Mesothelial cell of epicardium (in vitro differentiated cells): ENCODE measurements at regions not wholly inside any gene's neighbourhood (a gene's known extent, or its start where the extent isn't known, plus 50 kb on each side); places are given as distances from the start of the nearest gene placed in this dataset.
"Not testable (repeated sequence)": the region's sequence is repeated elsewhere in the genome, so short reads cannot be mapped to it uniquely, and the experiment has no call there.

Experiments used
- DNase-seq, 2 experiments: peaks; one replicate each; pipeline ENCODE4 v3.0.0; 2021; ENCODE audit warnings: low spot score in 2 of 2; ENCODE audit not compliant: unreplicated experiment in 2 of 2
- H3K27ac Mint-ChIP-seq: 2 replicates; pipeline ENCODE4 v1.8.0; 2021; ENCODE audit warnings: mixed read lengths
- H3K27me3 Mint-ChIP-seq: 2 replicates; pipeline ENCODE4 v1.8.0; 2021; ENCODE audit warnings: low read depth, mixed read lengths
- H3K36me3 Mint-ChIP-seq: 2 replicates; pipeline ENCODE4 v1.8.0; 2021; ENCODE audit warnings: mixed read lengths
- H3K4me1 Mint-ChIP-seq: 2 replicates; pipeline ENCODE4 v1.8.0; 2021; ENCODE audit warnings: mixed read lengths
- H3K4me3 Mint-ChIP-seq: 2 replicates; pipeline ENCODE4 v1.8.0; 2021; ENCODE audit warnings: mild to moderate bottlenecking, moderate library complexity, mixed read lengths
- H3K9me3 Mint-ChIP-seq: 2 replicates; pipeline ENCODE4 v1.8.0; 2021; ENCODE audit warnings: mixed read lengths
- CTCF ChIP-seq: fragments of 200-600 bp; sonication (generic); IDR thresholded peaks from one replicate; pipeline ENCODE4 v1.5.0; 2021; ENCODE audit warnings: antibody characterized with exemption; ENCODE audit not compliant: unreplicated experiment

GRCh38 chr4:157701695-157701994, 471.2 kb downstream of the GASK1B start:
- no peak for TF ChIP-seq CTCF
- H3K9me3 Mint-ChIP-seq, result no peaks in the 10 kb centered on the region
- no peak for DNase-seq
- no peaks in the 10 kb centered on the region for H3K4me1 Mint-ChIP-seq
- no peaks in the 10 kb centered on the region for H3K27me3 Mint-ChIP-seq
- H3K36me3 Mint-ChIP-seq, result no peaks in the 10 kb centered on the region
- no peak overlapping the region for H3K27ac Mint-ChIP-seq
- no peak overlapping the region for H3K4me3 Mint-ChIP-seq

- no peaks in the 10 kb centered on the region for H3K27me3 Mint-ChIP-seq
Measured at GRCh38 chr4:157700898-157701694, 471.7 kb downstream of the GASK1B start.

DNA sequence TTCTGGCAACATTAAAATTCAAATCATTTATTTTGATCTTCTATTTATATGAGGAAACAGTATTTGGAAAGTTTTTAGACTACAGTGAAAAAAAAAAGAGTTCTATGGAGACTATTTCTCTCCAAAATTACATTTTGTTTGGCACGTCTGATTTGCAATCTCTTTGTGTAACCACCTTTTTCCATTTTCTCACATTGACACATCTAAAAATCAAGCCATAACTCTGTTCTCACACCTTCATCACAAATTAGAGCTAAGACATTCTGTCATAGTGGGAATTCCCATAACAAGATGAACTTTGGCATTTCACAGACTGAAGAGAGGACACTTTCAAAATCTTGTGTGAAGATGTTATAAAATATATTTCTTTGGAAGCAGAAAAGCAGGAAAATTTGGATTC, 468.9 kb downstream of the GRIA2 start:
- no peaks in the 10 kb centered on the region for H3K9me3 Mint-ChIP-seq
- H3K4me1 Mint-ChIP-seq, result no peaks in the 10 kb centered on the region

More at GRCh38 chr4:157700898-157701694, 471.7 kb downstream of the GASK1B start:
- Mint-ChIP-seq H3K9me3 (no peaks in the 10 kb centered on the region), H3K4me3 (no peak overlapping the region), H3K36me3 (no peaks in the 10 kb centered on the region), H3K27ac (no peak overlapping the region), H3K4me1 (no peaks in the 10 kb centered on the region)
- no peak for TF ChIP-seq CTCF
- no peak for DNase-seq

DNA sequence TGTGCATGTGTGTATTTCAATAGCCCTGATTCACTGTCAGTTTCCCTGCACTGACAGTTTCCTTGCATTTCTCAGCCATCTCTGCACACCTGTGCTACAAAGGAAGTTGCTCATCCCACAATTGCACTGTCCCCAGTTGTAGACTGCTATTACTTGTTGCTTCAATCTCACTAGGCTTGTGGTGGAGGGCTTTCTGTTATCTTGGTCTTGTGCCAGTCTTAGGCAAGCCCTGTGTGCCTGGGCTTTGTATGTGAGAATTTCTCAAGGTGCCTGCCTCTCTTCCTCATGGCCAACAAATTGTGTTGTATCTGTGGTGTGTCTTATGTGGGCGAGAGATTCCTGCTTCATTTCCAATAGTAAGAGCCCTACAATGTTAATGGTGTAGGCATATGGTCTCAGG, 467.4 kb downstream of the GRIA2 start:
- no peak overlapping the region for H3K27ac Mint-ChIP-seq
- no peak for DNase-seq
- no peak overlapping the region for H3K4me3 Mint-ChIP-seq
- no peaks in the 10 kb centered on the region for H3K9me3 Mint-ChIP-seq
- H3K36me3 Mint-ChIP-seq, result no peaks in the 10 kb centered on the region
- TF ChIP-seq CTCF, result no peak
- H3K27me3 Mint-ChIP-seq, result peaks cover 6% of the 10 kb centered on the region
- no peaks in the 10 kb centered on the region for H3K4me1 Mint-ChIP-seq

More for the DNA sequence above, 468.9 kb downstream of the GRIA2 start:
- H3K27me3 Mint-ChIP-seq, result peaks cover 6% of the 10 kb centered on the region
- no peak for TF ChIP-seq CTCF
- H3K36me3 Mint-ChIP-seq, result no peaks in the 10 kb centered on the region
- no peak for DNase-seq
- H3K4me3 Mint-ChIP-seq, result no peak overlapping the region
- H3K27ac Mint-ChIP-seq, result no peak overlapping the region

- H3K27ac Mint-ChIP-seq, H3K36me3 Mint-ChIP-seq, DNase-seq, H3K27me3 Mint-ChIP-seq, H3K4me1 Mint-ChIP-seq, H3K4me3 Mint-ChIP-seq: not testable (repeated sequence)
- peaks cover 22% of the 10 kb centered on the region for H3K9me3 Mint-ChIP-seq
Measured at GRCh38 chr4:157679326-157679725, 458.8 kb downstream of the GRIA2 start.

GRCh38 chr4:157678478-157678877, 457.9 kb downstream of the GRIA2 start:
- Mint-ChIP-seq H3K27me3 (peaks cover 4% of the 10 kb centered on the region), H3K4me1 (no peaks in the 10 kb centered on the region), H3K27ac (no peak overlapping the region), H3K4me3 (no peak overlapping the region), H3K9me3 (peaks cover 22% of the 10 kb centered on the region), H3K36me3 (peaks cover 2% of the 10 kb centered on the region)
- no peak for TF ChIP-seq CTCF
- no peak for DNase-seq
